Thyroid gland (tissue), 4 donors: ENCODE measurements at regions not wholly inside any gene's neighbourhood (a gene's known extent, or its start where the extent isn't known, plus 50 kb on each side); places are given as distances from the start of the nearest gene placed in this dataset.
A peak's percentile ranks its signal among the peaks of the same experiment; 100 is the strongest.
"Not testable (repeated sequence)": the region's sequence is repeated elsewhere in the genome, so short reads cannot be mapped to it uniquely, and the experiment has no call there.

ENCODE experiments used
- DNase-seq, 2 donors: peaks; one replicate each; pipeline ENCODE4 v3.0.0-alpha.2; 2019
- H3K27ac ChIP-seq, 3 donors: fragments of 200-600 bp; sonication (generic); 1 replicate in 2 of 3; 2 replicates in 1 of 3; pipeline ENCODE4 v1.5.1; 2016 to 2019; ENCODE audit warnings: mild to moderate bottlenecking in 1 of 3, moderate library complexity in 1 of 3
- H3K27me3 ChIP-seq: fragments of 200-600 bp; sonication (generic); one replicate; pipeline ENCODE4 v1.5.1; 2019
- H3K36me3 ChIP-seq, 2 donors: fragments of 200-600 bp; sonication (generic); one replicate each; pipeline ENCODE4 v1.5.1; 2016 to 2019
- H3K4me1 ChIP-seq, 2 donors: fragments of 200-600 bp; sonication (generic); one replicate each; pipeline ENCODE4 v1.5.1; 2017 to 2019
- H3K4me3 ChIP-seq, 3 donors: fragments of 200-600 bp; sonication (generic); replicated peaks in 1 of 3; 1 replicate in 2 of 3; 2 replicates in 1 of 3; pipeline ENCODE4 v1.5.1; 2016; ENCODE audit warnings: mild to moderate bottlenecking in 1 of 3
- H3K9me3 ChIP-seq: fragments of 200-600 bp; sonication (generic); one replicate; pipeline ENCODE4 v1.5.1; 2017
- CTCF ChIP-seq, 6 experiments: fragments of 200-600 bp in 3 of 6; fragments of 450-650 bp in 3 of 6; sonication (generic) in 3 of 6; IDR thresholded peaks; one replicate each; pipeline ENCODE4 v1.5.1; 2016 to 2019; ENCODE audit warnings: antibody characterized with exemption in 6 of 6, mild to moderate bottlenecking in 2 of 6, inconsistent platforms in 1 of 6, moderate library complexity in 1 of 6
- POLR2A ChIP-seq, 2 donors: fragments of 450-650 bp; IDR thresholded peaks; one replicate each; pipeline ENCODE4 v1.6.1; 2017; ENCODE audit warnings: antibody characterized with exemption in 2 of 2, mild to moderate bottlenecking in 2 of 2, moderate library complexity in 1 of 2
- WGBS, 2 donors: methylation state at CpG; one replicate each; pipeline ENCODE4 v1.1.5; 2017; 5-methylcytosine and 5-hydroxymethylcytosine counted together
- intact Hi-C: fragments of 100-400 bp; cut with DNase I; formaldehyde crosslinking; loops from one replicate; pipeline ENCODE4 v1.15.1; 2023

GRCh38 chrY:16101815-16102214 lies 1577.5 kb downstream of the NLGN4Y start:
- DNase-seq: no peak
- intact Hi-C loops: no loop called here
- WGBS, 2 donors: 24 to 28% methylated on average over 1 of the region's 1 CpG
- Histone ChIP-seq H3K4me3 (no peak overlapping the region), H3K9me3 (no peaks in the 10 kb centered on the region), H3K27me3 (no peaks in the 10 kb centered on the region), H3K36me3 (no peaks in the 10 kb centered on the region), H3K27ac (peak overlapping the region in 1 of 3 donors; percentile 49), H3K4me1 (no peaks in the 10 kb centered on the region)
- TF ChIP-seq CTCF (IDR thresholded peaks at IDR 0.05) (no peak), POLR2A (IDR thresholded peaks at IDR 0.05) (no peak)

DNA sequence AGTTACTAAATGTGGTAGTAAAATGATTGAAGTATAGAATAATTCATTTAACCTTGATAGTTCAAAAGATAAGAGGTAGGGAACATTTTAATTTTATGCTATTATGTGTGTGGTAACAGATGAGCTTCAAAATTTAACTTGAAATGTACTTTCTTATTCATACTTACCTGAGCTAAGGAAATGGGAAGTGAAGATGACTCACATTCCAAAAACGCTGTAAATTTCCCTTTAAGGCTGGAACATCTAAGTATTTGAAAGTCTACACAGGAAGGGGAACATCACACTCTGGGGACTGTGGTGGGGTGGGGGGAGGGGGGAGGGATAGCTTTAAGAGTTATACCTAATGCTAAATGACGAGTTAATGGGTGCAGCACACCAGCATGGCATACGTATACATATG lies 1582.3 kb downstream of the NLGN4Y start:
- H3K9me3 ChIP-seq: no peaks in the 10 kb centered on the region
- DNase-seq: no peak
- H3K27me3 ChIP-seq: no peaks in the 10 kb centered on the region
- H3K4me3 ChIP-seq: no peak overlapping the region
- TF ChIP-seq CTCF (IDR thresholded peaks at IDR 0.05): no peak
- no peak for TF ChIP-seq POLR2A (IDR thresholded peaks at IDR 0.05)
- no peaks in the 10 kb centered on the region for H3K36me3 ChIP-seq
- WGBS, 2 donors: 83 to 86% methylated on average over 3 of the region's 3 CpGs
- no peak overlapping the region for H3K27ac ChIP-seq
- no peaks in the 10 kb centered on the region for H3K4me1 ChIP-seq
- intact Hi-C loops: no loop called here

- no peak for DNase-seq
- H3K9me3 ChIP-seq: no peaks in the 10 kb centered on the region
Measured at GRCh38 chrY:16108839-16109238, 1584.5 kb downstream of the NLGN4Y start.

DNA sequence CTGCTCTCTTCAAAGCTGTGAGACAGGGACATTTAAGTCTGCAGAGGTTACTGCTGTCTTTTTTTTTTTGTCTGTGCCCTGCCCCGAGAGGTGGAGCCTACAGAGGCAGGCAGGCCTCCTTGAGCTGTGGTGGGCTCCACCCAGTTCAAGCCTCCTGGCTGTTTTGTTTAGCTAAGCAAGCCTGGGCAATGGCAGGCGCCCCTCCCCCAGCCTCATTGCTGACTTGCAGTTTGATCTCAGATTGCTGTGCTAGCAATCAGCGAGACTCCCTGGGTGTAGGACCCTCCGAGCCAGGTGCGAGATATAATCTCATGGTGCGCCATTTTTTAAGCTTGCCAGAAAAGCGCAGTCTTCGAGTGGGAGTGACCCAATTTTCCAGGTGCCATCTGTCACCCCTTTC lies 1595.8 kb downstream of the NLGN4Y start:
- H3K27me3 ChIP-seq, H3K9me3 ChIP-seq, intact Hi-C loops, H3K36me3 ChIP-seq, H3K27ac ChIP-seq, H3K4me3 ChIP-seq, H3K4me1 ChIP-seq, DNase-seq: not testable (repeated sequence)
- 90 to 100% methylated on average over 1 to 4 of the region's 8 CpGs for WGBS, 2 donors

More at GRCh38 chrY:16108839-16109238, 1584.5 kb downstream of the NLGN4Y start:
- Histone ChIP-seq H3K36me3 (no peaks in the 10 kb centered on the region), H3K27me3 (no peaks in the 10 kb centered on the region), H3K27ac (no peak overlapping the region), H3K4me1 (no peaks in the 10 kb centered on the region), H3K4me3 (no peak overlapping the region)
- intact Hi-C loops: no loop called here
- WGBS, 2 donors: 60 to 64% methylated on average over 2 of the region's 2 CpGs
- TF ChIP-seq CTCF (IDR thresholded peaks at IDR 0.05) (no peak), POLR2A (IDR thresholded peaks at IDR 0.05) (no peak)

DNA sequence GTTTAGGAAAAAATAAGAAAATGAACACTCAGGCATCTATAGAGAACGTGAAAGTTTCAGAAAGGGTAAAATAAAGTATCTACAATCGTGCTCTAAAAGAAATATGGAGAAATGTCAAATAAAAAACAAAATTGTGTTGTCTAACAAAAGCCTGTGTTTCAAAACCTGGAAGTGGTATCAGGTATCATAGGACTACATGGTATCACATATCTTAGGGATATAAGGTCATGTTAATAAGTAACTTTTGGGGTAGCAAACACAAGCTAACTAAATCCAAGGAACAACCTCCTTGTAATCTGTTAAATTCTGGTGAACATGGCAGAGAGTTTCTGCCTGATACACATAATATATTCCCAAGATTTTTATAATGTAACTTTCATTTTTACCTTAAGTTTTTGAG lies 1597.7 kb downstream of the NLGN4Y start:
- no peaks in the 10 kb centered on the region for H3K36me3 ChIP-seq
- H3K27ac ChIP-seq: no peak overlapping the region
- intact Hi-C loops: no loop called here
- WGBS, 2 donors: 57 to 68% methylated on average over 2 of the region's 2 CpGs
- no peaks in the 10 kb centered on the region for H3K27me3 ChIP-seq
- DNase-seq: no peak
- TF ChIP-seq CTCF (IDR thresholded peaks at IDR 0.05): no peak
- no peak for TF ChIP-seq POLR2A (IDR thresholded peaks at IDR 0.05)
- no peaks in the 10 kb centered on the region for H3K4me1 ChIP-seq
- no peaks in the 10 kb centered on the region for H3K9me3 ChIP-seq
- no peak overlapping the region for H3K4me3 ChIP-seq
